ENCODE measurements at regions not wholly inside any gene's neighbourhood (a gene's known extent, or its start where the extent isn't known, plus 50 kb on each side); places are given as distances from the start of the nearest gene placed in this dataset.

GRCh38 chr6:15843226-15843625, 180.4 kb upstream of the DTNBP1 start:
- no TSS peak for BruUV-seq (replicated peaks)
- no peak for DNase-seq (ENCODE audit: unreplicated experiment)
- TF ChIP-seq CTCF (IDR thresholded peaks at IDR 0.05; ENCODE audit: unreplicated experiment), result no peak
- H3K9me3 Mint-ChIP-seq (ENCODE audit: unreplicated experiment), result no peaks in the 10 kb centered on the region
- intact Hi-C loops (cut with micrococcal nuclease), result no loop called here
- ChIA-PET CTCF (no interaction called here), POLR2A (no interaction called here)
- H3K27ac Mint-ChIP-seq (ENCODE audit: low read depth, unreplicated experiment), result no peak overlapping the region
- H3K27me3 Mint-ChIP-seq (ENCODE audit: insufficient read depth, unreplicated experiment), result no peaks in the 10 kb centered on the region
- H3K4me1 Mint-ChIP-seq (ENCODE audit: insufficient read depth, unreplicated experiment), result no peaks in the 10 kb centered on the region
- no peaks in the 10 kb centered on the region for H3K36me3 Mint-ChIP-seq (ENCODE audit: insufficient read depth, unreplicated experiment)
- H3K4me3 Mint-ChIP-seq (ENCODE audit: unreplicated experiment), result no peak overlapping the region

- no TSS peak for BruUV-seq (replicated peaks)
- H3K27me3 Mint-ChIP-seq (ENCODE audit: insufficient read depth, unreplicated experiment), result no peaks in the 10 kb centered on the region
- POLR2A ChIA-PET, result no interaction called here
- CTCF ChIA-PET, result interaction anchor here (0.6 kb wide), 1 partner anchor 360 kb away, joined by 3 read pairs; no protein-coding TSS in a partner anchor
- no peaks in the 10 kb centered on the region for H3K36me3 Mint-ChIP-seq (ENCODE audit: insufficient read depth, unreplicated experiment)
- no peak for DNase-seq (ENCODE audit: unreplicated experiment)
- no peak for TF ChIP-seq CTCF (IDR thresholded peaks at IDR 0.05; ENCODE audit: unreplicated experiment)
- H3K4me3 Mint-ChIP-seq (ENCODE audit: unreplicated experiment), result no peak overlapping the region
- H3K9me3 Mint-ChIP-seq (ENCODE audit: unreplicated experiment), result no peaks in the 10 kb centered on the region
- intact Hi-C loops (cut with micrococcal nuclease), result no loop called here
- no peak overlapping the region for H3K27ac Mint-ChIP-seq (ENCODE audit: low read depth, unreplicated experiment)
- H3K4me1 Mint-ChIP-seq (ENCODE audit: insufficient read depth, unreplicated experiment), result no peaks in the 10 kb centered on the region
These were observed 179.9 kb upstream of the DTNBP1 start for GRCh38 chr6:15842727-15843117.

GRCh38 chr6:15841937-15842726, 179.3 kb upstream of the DTNBP1 start:
- H3K4me3 Mint-ChIP-seq (ENCODE audit: unreplicated experiment), result no peak overlapping the region
- ChIA-PET CTCF (interaction anchor here (0.6 kb wide), 1 partner anchor 361 kb away, joined by 3 read pairs; no protein-coding TSS in a partner anchor), POLR2A (no interaction called here)

GRCh38 chr6:15839969-15840541, 177.2 kb upstream of the DTNBP1 start:
- no TSS peak for BruUV-seq (replicated peaks)
- DNase-seq (ENCODE audit: unreplicated experiment), result no peak
- CTCF ChIA-PET, result no interaction called here
- Mint-ChIP-seq H3K27me3 (ENCODE audit: insufficient read depth, unreplicated experiment) (no peaks in the 10 kb centered on the region), H3K4me1 (ENCODE audit: insufficient read depth, unreplicated experiment) (no peaks in the 10 kb centered on the region), H3K27ac (ENCODE audit: low read depth, unreplicated experiment) (no peak overlapping the region), H3K9me3 (ENCODE audit: unreplicated experiment) (no peaks in the 10 kb centered on the region), H3K36me3 (ENCODE audit: insufficient read depth, unreplicated experiment) (no peaks in the 10 kb centered on the region), H3K4me3 (ENCODE audit: unreplicated experiment) (no peak overlapping the region)
- POLR2A ChIA-PET, result no interaction called here
- intact Hi-C loops (cut with micrococcal nuclease), result no loop called here
- no peak for TF ChIP-seq CTCF (IDR thresholded peaks at IDR 0.05; ENCODE audit: unreplicated experiment)

More at GRCh38 chr6:15841937-15842726, 179.3 kb upstream of the DTNBP1 start:
- Mint-ChIP-seq H3K27ac (ENCODE audit: low read depth, unreplicated experiment) (no peak overlapping the region), H3K36me3 (ENCODE audit: insufficient read depth, unreplicated experiment) (no peaks in the 10 kb centered on the region), H3K27me3 (ENCODE audit: insufficient read depth, unreplicated experiment) (no peaks in the 10 kb centered on the region), H3K9me3 (ENCODE audit: unreplicated experiment) (no peaks in the 10 kb centered on the region), H3K4me1 (ENCODE audit: insufficient read depth, unreplicated experiment) (no peaks in the 10 kb centered on the region)
- no peak for DNase-seq (ENCODE audit: unreplicated experiment)
- intact Hi-C loops (cut with micrococcal nuclease), result no loop called here
- BruUV-seq (replicated peaks), result no TSS peak
- no peak for TF ChIP-seq CTCF (IDR thresholded peaks at IDR 0.05; ENCODE audit: unreplicated experiment)

All from MCF 10A (cell line).